ENCODE measurements at regions not wholly inside any gene's neighbourhood (a gene's known extent, or its start where the extent isn't known, plus 50 kb on each side); places are given as distances from the start of the nearest gene placed in this dataset.
"Not testable (repeated sequence)": the region's sequence is repeated elsewhere in the genome, so short reads cannot be mapped to it uniquely, and the experiment has no call there.

DNA sequence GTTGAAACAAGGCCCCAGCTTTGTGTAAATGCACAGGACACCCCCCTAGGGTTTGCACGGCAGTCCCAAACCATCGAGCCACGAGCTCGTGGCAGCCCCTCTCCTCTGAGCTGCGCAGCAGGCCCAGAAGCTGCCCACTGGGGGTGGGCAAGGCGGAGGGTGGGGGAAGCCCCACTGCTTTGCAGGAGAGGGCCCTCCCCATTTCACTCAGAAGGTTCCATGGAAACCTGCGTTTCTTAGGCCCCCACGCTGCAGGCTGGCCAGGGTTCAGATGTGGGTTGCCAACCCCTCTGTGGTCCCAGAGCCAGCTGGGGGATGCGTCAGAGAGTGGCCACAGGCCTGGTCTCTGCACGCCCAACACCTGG, 303.2 kb downstream of the CCDC74A start:
- TF ChIP-seq, protein P1, sequence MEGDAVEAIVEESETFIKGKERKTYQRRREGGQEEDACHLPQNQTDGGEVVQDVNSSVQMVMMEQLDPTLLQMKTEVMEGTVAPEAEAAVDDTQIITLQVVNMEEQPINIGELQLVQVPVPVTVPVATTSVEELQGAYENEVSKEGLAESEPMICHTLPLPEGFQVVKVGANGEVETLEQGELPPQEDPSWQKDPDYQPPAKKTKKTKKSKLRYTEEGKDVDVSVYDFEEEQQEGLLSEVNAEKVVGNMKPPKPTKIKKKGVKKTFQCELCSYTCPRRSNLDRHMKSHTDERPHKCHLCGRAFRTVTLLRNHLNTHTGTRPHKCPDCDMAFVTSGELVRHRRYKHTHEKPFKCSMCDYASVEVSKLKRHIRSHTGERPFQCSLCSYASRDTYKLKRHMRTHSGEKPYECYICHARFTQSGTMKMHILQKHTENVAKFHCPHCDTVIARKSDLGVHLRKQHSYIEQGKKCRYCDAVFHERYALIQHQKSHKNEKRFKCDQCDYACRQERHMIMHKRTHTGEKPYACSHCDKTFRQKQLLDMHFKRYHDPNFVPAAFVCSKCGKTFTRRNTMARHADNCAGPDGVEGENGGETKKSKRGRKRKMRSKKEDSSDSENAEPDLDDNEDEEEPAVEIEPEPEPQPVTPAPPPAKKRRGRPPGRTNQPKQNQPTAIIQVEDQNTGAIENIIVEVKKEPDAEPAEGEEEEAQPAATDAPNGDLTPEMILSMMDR (IDR thresholded peaks at IDR 0.05; ENCODE audit: low read length), result not testable (repeated sequence)
- not testable (repeated sequence) for TF ChIP-seq EZH2 (optimal IDR thresholded peaks at IDR 0.05; ENCODE audit: low read depth, low read length); EZH2phosphoT487 (IDR thresholded peaks at IDR 0.05; ENCODE audit: low read length)

Data from MM.1S (cell line).